MM.1S (cell line): ENCODE measurements at regions not wholly inside any gene's neighbourhood (a gene's known extent, or its start where the extent isn't known, plus 50 kb on each side); places are given as distances from the start of the nearest gene placed in this dataset.

Experiments used
- DNase-seq: peaks from one replicate; pipeline ENCODE4 v3.0.0-alpha.2; 2015
- H2AFZ ChIP-seq: fragments of 300-600 bp; sonication (generic); 2 replicates; pipeline ENCODE4 v1.6.0; 2016; ENCODE audit warnings: antibody characterized with exemption, low read length
- H3F3A ChIP-seq: fragments of 300-600 bp; sonication (generic); 2 replicates; pipeline ENCODE4 v1.6.1; 2016; ENCODE audit warnings: mild to moderate bottlenecking, antibody characterized with exemption, low read length, moderate library complexity, mixed read lengths; ENCODE audit not compliant: insufficient read depth
- H3K27ac ChIP-seq: fragments of 300-600 bp; sonication (generic); 2 replicates; pipeline ENCODE4 v1.5.1; 2016; ENCODE audit warnings: mild to moderate bottlenecking, low read length
- H3K27me3 ChIP-seq: fragments of 300-600 bp; sonication (generic); replicated peaks from 2 replicates; pipeline ENCODE4 v1.6.0; 2016; ENCODE audit warnings: low read length; ENCODE audit not compliant: insufficient read depth
- H3K36me3 ChIP-seq: fragments of 300-600 bp; sonication (generic); replicated peaks from 2 replicates; pipeline ENCODE4 v1.6.1; 2016; ENCODE audit warnings: mild to moderate bottlenecking, low read length, mixed read lengths; ENCODE audit not compliant: insufficient read depth
- H3K4me1 ChIP-seq: fragments of 300-600 bp; sonication (generic); 2 replicates; pipeline ENCODE4 v1.6.1; 2016; ENCODE audit warnings: low read length, mixed read lengths
- H3K4me2 ChIP-seq: fragments of 300-600 bp; sonication (generic); 2 replicates; pipeline ENCODE4 v1.6.0; 2016; ENCODE audit warnings: low read depth, low read length
- H3K4me3 ChIP-seq: fragments of 300-600 bp; sonication (generic); 2 replicates; pipeline ENCODE4 v1.5.1; 2016; ENCODE audit warnings: low read length, mixed read lengths
- H3K79me2 ChIP-seq: fragments of 300-600 bp; sonication (generic); 2 replicates; pipeline ENCODE4 v1.6.1; 2016; ENCODE audit warnings: mixed run types, low read length, mixed read lengths
- H3K9ac ChIP-seq: fragments of 300-600 bp; sonication (generic); 2 replicates; pipeline ENCODE4 v1.6.1; 2016; ENCODE audit warnings: low read length, mixed read lengths
- H3K9me2 ChIP-seq: fragments of 300-600 bp; sonication (generic); replicated peaks from 2 replicates; pipeline ENCODE4 v1.6.1; 2016; ENCODE audit warnings: mild to moderate bottlenecking, low read length, mixed read lengths; ENCODE audit not compliant: insufficient read depth
- H3K9me3 ChIP-seq: fragments of 300-600 bp; sonication (generic); replicated peaks from 2 replicates; pipeline ENCODE4 v1.6.1; 2016; ENCODE audit warnings: mild to moderate bottlenecking, low read length, mixed read lengths; ENCODE audit not compliant: insufficient read depth
- H4K20me1 ChIP-seq: fragments of 300-600 bp; sonication (generic); 2 replicates; pipeline ENCODE4 v1.6.1; 2016; ENCODE audit warnings: mild to moderate bottlenecking, low read length, moderate library complexity, mixed read lengths; ENCODE audit not compliant: insufficient read depth
- CTCF ChIP-seq: fragments of 300-600 bp; sonication (generic); IDR thresholded peaks from 2 replicates; pipeline ENCODE4 v1.5.1; 2016; ENCODE audit warnings: antibody characterized with exemption, low read length, mixed read lengths
- EZH2 ChIP-seq: fragments of 300-600 bp; sonication (generic); optimal IDR thresholded peaks from 2 replicates; pipeline ENCODE3; 2017; ENCODE audit warnings: low read depth, mild to moderate bottlenecking, antibody characterized with exemption, low read length, mixed read lengths
- EZH2phosphoT487 ChIP-seq: fragments of 300-600 bp; sonication (generic); IDR thresholded peaks from 2 replicates; pipeline ENCODE4 v1.6.1; 2018; ENCODE audit warnings: antibody characterized with exemption, low read length

DNA sequence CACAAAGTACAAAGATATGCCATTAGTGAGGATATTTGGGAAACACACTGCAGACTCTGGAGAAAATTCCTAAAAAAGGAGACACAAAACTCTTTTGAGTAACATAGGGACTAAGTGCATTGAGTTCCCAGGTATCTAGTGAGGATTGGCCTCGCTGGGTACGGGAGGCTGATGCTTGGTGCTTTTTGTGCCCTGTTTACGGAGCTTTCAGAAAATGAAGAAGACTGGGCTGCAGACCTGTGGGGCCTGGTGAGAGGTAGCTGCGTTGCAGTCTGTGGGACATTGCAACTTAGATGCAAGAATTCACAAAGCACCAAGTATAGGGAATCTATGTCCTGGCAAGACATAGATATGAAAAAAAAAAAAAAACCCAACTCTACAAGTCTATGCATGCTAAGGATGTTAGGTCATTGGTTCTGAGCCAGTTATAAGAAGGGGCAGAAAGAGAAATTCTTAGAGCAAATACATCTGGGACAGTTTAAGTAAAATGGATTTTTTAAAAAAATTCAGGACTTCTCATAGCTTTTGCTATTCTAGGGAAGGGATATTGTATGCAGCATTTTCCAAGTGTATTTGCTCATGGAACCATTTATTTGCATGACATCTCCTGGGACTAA is 156.0 kb downstream of the SLC4A3 start:
- no peaks in the 10 kb centered on the region for H3K4me1 ChIP-seq
- H2AFZ ChIP-seq: no peak overlapping the region
- no peak for TF ChIP-seq EZH2
- TF ChIP-seq EZH2phosphoT487: no peak
- no peak for TF ChIP-seq CTCF
- DNase-seq: no peak
- no peak overlapping the region for H3K27ac ChIP-seq
- no peaks in the 10 kb centered on the region for H3K9me2 ChIP-seq
- H3K4me3 ChIP-seq: no peak overlapping the region
- no peaks in the 10 kb centered on the region for H3K36me3 ChIP-seq
- no peak overlapping the region for H3K4me2 ChIP-seq
- H3K9ac ChIP-seq: no peak overlapping the region
- no peaks in the 10 kb centered on the region for H3K79me2 ChIP-seq
- no peaks in the 10 kb centered on the region for H3K27me3 ChIP-seq
- H4K20me1 ChIP-seq: no peaks in the 10 kb centered on the region
- no peaks in the 10 kb centered on the region for H3K9me3 ChIP-seq
- H3F3A ChIP-seq: no peaks in the 10 kb centered on the region

- Histone ChIP-seq H3F3A (no peaks in the 10 kb centered on the region), H3K27ac (no peak overlapping the region), H4K20me1 (no peaks in the 10 kb centered on the region), H3K4me3 (no peak overlapping the region), H3K9ac (no peak overlapping the region), H3K9me2 (no peaks in the 10 kb centered on the region), H3K27me3 (no peaks in the 10 kb centered on the region), H3K36me3 (no peaks in the 10 kb centered on the region), H2AFZ (no peak overlapping the region), H3K4me1 (no peaks in the 10 kb centered on the region), H3K4me2 (no peak overlapping the region), H3K79me2 (no peaks in the 10 kb centered on the region), H3K9me3 (no peaks in the 10 kb centered on the region)
- DNase-seq: no peak
- no peak for TF ChIP-seq EZH2
- TF ChIP-seq EZH2phosphoT487: no peak
- TF ChIP-seq CTCF: no peak
These were observed 156.7 kb downstream of the SLC4A3 start for GRCh38 chr2:219784178-219784577.

DNA sequence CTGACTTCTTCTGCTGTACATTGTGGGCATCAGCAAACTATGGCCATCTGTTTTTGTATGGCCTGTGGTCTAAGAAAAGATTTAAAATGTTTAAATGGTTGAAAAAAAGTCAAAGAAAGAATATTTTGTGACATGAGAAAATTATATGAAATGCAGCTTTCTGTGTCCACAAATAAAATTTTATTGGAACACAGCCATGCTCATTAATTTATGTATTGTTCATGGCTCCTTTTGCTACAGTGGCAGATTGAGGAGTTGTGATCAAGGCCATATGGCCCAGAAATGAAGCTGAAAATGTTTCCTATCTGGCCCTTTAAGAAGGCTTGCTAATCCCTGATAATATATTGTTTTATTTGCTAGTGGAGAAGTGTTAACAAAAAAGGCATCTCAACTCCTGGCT is 162.0 kb downstream of the SLC4A3 start:
- no peaks in the 10 kb centered on the region for H4K20me1 ChIP-seq
- TF ChIP-seq EZH2 (no peak), EZH2phosphoT487 (no peak), CTCF (no peak)
- no peaks in the 10 kb centered on the region for H3K9me2 ChIP-seq

More for the DNA sequence above, 162.0 kb downstream of the SLC4A3 start:
- H3K9me3 ChIP-seq: no peaks in the 10 kb centered on the region
- H3K9ac ChIP-seq: no peak overlapping the region
- no peak overlapping the region for H3K27ac ChIP-seq
- no peaks in the 10 kb centered on the region for H3K36me3 ChIP-seq
- no peak overlapping the region for H3K4me2 ChIP-seq
- H3K27me3 ChIP-seq: no peaks in the 10 kb centered on the region
- DNase-seq: no peak
- H2AFZ ChIP-seq: no peak overlapping the region
- H3F3A ChIP-seq: no peaks in the 10 kb centered on the region
- H3K79me2 ChIP-seq: no peaks in the 10 kb centered on the region
- H3K4me1 ChIP-seq: no peaks in the 10 kb centered on the region
- no peak overlapping the region for H3K4me3 ChIP-seq
